ENCODE measurements at regions not wholly inside any gene's neighbourhood (a gene's known extent, or its start where the extent isn't known, plus 50 kb on each side); places are given as distances from the start of the nearest gene placed in this dataset.

DNA sequence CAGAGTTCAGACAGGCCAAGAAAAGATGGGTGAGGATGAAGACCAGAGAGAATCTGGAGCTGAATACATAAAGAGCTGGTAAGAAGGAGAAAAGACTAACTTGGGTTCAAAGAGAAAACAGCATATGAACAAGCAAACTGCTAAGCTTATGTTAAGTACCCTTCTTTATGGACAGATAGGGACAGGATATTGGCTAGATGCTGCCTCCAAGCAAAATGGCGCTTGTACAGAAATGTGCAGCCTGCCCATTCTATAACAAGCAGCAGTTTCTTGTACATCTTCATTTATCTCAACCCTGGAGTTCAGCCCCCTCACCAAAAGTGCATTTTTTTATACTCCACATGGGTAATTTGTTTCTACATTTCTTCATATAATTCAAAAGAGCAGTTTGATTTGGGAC is 184.5 kb downstream of the RMST start:
- TF ChIP-seq, protein P1, sequence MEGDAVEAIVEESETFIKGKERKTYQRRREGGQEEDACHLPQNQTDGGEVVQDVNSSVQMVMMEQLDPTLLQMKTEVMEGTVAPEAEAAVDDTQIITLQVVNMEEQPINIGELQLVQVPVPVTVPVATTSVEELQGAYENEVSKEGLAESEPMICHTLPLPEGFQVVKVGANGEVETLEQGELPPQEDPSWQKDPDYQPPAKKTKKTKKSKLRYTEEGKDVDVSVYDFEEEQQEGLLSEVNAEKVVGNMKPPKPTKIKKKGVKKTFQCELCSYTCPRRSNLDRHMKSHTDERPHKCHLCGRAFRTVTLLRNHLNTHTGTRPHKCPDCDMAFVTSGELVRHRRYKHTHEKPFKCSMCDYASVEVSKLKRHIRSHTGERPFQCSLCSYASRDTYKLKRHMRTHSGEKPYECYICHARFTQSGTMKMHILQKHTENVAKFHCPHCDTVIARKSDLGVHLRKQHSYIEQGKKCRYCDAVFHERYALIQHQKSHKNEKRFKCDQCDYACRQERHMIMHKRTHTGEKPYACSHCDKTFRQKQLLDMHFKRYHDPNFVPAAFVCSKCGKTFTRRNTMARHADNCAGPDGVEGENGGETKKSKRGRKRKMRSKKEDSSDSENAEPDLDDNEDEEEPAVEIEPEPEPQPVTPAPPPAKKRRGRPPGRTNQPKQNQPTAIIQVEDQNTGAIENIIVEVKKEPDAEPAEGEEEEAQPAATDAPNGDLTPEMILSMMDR (conservative IDR thresholded peaks at IDR 0.05 in 1 of 2, IDR thresholded peaks at IDR 0.05 in 1 of 2; ENCODE audit: extremely low read depth in 1 of 2, insufficient read depth in 1 of 2, low read depth in 1 of 2, low read length in 2 of 2), result no peak
- TF ChIP-seq EZH2 (IDR thresholded peaks at IDR 0.05; ENCODE audit: borderline replicate concordance, low read length), result no peak
